Gastrocnemius medialis (tissue), 4 donors: ENCODE measurements at regions not wholly inside any gene's neighbourhood (a gene's known extent, or its start where the extent isn't known, plus 50 kb on each side); places are given as distances from the start of the nearest gene placed in this dataset.

Source experiments
- POLR2A ChIP-seq, 2 donors: fragments of 450-650 bp; IDR thresholded peaks; one replicate each; pipeline ENCODE4 v1.6.1; 2017; ENCODE audit warnings: antibody characterized with exemption in 2 of 2, mild to moderate bottlenecking in 2 of 2, moderate library complexity in 2 of 2
- TF ChIP-seq, protein P1 (sequence below), 5 experiments: fragments of 450-650 bp in 3 of 5; fragments of 200-600 bp in 2 of 5; sonication (generic) in 2 of 5; IDR thresholded peaks in 4 of 5; conservative IDR thresholded peaks in 1 of 5; 1 replicate in 4 of 5; 2 replicates in 1 of 5; pipeline ENCODE4 v1.5.1; 2016 to 2019; ENCODE audit warnings: antibody characterized with exemption in 5 of 5, mild to moderate bottlenecking in 3 of 5, moderate library complexity in 3 of 5

DNA sequence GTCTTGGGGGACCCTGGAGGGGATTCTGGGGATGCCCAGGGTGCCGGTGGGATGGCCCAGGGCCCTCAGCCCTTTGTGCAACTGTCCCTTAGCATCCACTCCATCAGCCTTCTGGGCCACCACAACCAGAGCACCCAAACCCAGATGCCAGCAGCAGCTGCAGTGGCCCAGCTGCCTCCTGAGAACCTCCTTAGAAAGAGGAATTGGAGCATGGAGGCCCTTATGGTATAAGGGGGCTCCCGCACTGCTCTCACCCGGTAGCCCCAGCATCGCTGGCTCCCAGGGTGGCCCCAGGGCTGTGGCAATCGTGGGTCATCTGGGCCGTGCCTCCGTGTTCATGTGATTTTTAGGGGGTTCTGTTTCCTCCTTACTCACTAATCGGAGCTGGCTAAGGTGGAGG, 463.3 kb downstream of the ICE1 start:
- TF ChIP-seq, protein P1, sequence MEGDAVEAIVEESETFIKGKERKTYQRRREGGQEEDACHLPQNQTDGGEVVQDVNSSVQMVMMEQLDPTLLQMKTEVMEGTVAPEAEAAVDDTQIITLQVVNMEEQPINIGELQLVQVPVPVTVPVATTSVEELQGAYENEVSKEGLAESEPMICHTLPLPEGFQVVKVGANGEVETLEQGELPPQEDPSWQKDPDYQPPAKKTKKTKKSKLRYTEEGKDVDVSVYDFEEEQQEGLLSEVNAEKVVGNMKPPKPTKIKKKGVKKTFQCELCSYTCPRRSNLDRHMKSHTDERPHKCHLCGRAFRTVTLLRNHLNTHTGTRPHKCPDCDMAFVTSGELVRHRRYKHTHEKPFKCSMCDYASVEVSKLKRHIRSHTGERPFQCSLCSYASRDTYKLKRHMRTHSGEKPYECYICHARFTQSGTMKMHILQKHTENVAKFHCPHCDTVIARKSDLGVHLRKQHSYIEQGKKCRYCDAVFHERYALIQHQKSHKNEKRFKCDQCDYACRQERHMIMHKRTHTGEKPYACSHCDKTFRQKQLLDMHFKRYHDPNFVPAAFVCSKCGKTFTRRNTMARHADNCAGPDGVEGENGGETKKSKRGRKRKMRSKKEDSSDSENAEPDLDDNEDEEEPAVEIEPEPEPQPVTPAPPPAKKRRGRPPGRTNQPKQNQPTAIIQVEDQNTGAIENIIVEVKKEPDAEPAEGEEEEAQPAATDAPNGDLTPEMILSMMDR (IDR thresholded peaks at IDR 0.05 in 4 of 5, conservative IDR thresholded peaks at IDR 0.05 in 1 of 5), result no peak
- no peak for TF ChIP-seq POLR2A (IDR thresholded peaks at IDR 0.05)
